NCI-H82 treated with DMSO at 0.1 percent for 48 hours (cell line): ENCODE measurements at regions not wholly inside any gene's neighbourhood (a gene's known extent, or its start where the extent isn't known, plus 50 kb on each side); places are given as distances from the start of the nearest gene placed in this dataset.
A peak's percentile ranks its signal among the peaks of the same experiment; 100 is the strongest.
"Not testable (repeated sequence)": the region's sequence is repeated elsewhere in the genome, so short reads cannot be mapped to it uniquely, and the experiment has no call there.

Source experiments
- DNase-seq: peaks from one replicate; lab custom pipeline; 2025; ENCODE audit not compliant: unreplicated experiment; lab: John Stamatoyannopoulos, UW

GRCh38 chr5:35561396-35561795 is 56.3 kb upstream of the SPEF2 start:
- DNase-seq = no peak

- no peak for DNase-seq
Measured at GRCh38 chr5:35557748-35558147, 59.9 kb upstream of the SPEF2 start.

GRCh38 chr5:35557199-35557598 is 60.5 kb upstream of the SPEF2 start:
- no peak for DNase-seq

- no peak for DNase-seq
Measured at GRCh38 chr5:35554016-35554415, 63.6 kb upstream of the SPEF2 start.

GRCh38 chr5:35545190-35545589 is 72.5 kb upstream of the SPEF2 start:
- no peak for DNase-seq

- DNase-seq = no peak
Measured at GRCh38 chr5:35543408-35543807, 74.3 kb upstream of the SPEF2 start.

- DNase-seq = no peak
Measured at GRCh38 chr5:35540002-35540401, 77.7 kb upstream of the SPEF2 start.

GRCh38 chr5:35538198-35538931 is 79.3 kb upstream of the SPEF2 start:
- no peak for DNase-seq

GRCh38 chr5:35533156-35533555 is 84.5 kb upstream of the SPEF2 start:
- no peak for DNase-seq

DNA sequence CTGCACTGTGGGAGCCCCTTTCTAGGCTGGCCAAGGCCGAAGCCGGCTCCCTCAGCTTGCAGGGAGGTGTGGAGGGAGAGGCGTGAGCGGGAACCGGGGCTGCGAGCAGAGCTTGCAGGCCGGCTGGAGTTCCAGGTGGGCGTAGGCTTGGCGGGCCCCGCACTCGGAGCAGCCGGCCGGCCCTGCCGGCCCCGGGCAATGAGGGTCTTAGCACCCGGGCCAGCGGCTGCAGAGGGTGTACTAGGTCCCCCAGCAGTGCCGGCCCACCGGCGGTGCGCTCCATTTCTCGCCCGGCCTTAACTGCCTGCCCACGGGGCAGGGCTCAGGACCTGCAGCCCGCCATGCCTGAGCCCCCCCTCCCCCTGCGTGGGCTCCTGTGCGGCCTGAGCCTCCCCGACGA is 86.1 kb upstream of the SPEF2 start:
- DNase-seq = not testable (repeated sequence)

- no peak for DNase-seq
Measured at GRCh38 chr5:35518104-35518503, 99.6 kb upstream of the SPEF2 start.

DNA sequence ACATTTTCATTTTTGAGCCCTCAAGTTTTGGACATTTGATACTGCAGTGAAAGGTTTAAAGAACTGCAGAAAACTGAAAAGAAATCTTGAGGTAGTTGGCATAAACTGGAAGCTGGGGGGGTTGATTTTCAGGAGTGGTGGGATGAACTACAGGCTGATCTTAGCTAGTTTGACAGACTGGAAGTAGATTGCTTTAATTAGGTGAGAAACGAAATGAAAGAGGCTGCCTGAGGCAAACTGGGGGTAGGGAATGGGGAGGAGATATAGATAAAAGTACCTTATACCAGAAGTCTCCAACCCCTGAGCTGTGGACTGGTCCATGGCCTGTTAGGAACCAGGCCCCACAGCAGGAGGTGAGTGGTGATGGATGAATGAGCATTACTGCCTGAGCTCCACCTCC is 101.4 kb upstream of the SPEF2 start:
- DNase-seq = no peak

DNA sequence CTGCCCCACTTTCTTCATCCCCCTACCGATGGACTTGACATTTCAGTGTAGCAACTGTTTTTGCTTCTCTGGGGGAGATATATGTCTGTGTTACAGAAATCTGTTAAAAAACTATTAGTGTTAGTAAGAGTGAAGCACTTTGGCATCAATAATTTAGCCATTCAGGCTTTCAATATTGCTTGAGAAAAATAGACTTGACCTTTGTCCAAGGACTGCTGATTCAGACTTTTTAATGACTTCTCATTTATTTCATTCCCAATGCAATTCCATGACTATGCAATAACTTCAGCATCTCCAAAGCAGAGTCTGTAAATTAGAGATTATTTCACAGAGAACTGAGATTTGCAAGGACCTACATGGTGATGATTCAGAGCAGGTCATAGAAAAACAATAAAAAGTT is 104.1 kb upstream of the SPEF2 start:
- no peak for DNase-seq

DNA sequence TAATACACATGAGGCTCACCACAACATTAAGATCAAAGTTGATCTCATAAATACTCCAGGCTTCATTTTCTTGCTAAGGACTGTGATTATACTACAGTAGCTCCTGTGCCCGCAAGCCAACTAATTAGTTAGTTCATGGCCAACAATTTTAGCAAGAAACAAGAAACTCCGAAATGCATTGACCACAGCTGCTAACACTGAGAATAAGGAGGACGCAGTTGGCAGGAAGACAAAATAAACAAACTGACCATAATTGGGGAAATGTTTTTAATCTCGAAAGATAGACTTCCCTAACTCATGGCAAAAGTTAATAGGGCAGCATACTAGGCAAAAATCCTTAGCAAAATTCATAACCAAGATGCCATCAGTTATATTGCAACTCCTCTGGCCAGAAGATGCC is 115.5 kb upstream of the SPEF2 start:
- DNase-seq = no peak

DNA sequence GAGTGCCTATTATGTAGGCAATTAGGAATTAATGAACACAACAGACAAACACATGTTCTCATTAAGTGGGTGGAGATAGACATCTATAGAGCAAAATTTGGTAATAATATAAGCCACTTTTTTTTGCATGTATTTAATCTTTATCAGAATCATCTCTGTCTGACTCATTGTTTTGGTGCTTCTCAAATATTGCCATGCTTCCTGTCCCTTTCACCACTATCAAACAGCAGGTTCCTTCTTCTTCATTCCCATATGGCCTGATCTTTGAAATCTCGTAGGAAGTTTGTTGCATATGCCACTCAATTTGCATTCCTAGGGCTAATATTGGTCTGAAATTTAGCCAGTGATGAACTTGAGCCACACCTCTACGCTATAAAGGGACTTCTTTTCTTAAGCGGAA is 128.9 kb upstream of the SPEF2 start:
- no peak for DNase-seq

DNA sequence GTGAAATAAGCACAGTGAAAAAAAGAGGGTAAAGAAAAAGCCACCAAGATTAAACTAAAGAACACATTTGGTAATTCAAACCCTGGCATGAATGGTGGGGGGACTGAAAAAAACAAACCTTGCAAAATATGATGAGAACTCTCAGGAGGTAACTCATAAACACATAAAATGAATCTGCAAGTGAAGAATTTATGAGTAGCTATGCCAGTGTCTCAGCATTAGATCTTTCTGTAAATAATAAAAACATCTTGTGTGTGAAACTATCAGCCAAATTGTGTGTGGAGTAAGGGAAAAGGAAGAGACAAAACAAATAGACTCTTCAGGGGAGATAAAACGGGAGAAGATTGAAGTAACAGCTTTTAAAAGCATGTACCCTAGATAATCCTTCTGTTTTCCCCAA is 129.6 kb upstream of the SPEF2 start:
- no peak for DNase-seq

DNA sequence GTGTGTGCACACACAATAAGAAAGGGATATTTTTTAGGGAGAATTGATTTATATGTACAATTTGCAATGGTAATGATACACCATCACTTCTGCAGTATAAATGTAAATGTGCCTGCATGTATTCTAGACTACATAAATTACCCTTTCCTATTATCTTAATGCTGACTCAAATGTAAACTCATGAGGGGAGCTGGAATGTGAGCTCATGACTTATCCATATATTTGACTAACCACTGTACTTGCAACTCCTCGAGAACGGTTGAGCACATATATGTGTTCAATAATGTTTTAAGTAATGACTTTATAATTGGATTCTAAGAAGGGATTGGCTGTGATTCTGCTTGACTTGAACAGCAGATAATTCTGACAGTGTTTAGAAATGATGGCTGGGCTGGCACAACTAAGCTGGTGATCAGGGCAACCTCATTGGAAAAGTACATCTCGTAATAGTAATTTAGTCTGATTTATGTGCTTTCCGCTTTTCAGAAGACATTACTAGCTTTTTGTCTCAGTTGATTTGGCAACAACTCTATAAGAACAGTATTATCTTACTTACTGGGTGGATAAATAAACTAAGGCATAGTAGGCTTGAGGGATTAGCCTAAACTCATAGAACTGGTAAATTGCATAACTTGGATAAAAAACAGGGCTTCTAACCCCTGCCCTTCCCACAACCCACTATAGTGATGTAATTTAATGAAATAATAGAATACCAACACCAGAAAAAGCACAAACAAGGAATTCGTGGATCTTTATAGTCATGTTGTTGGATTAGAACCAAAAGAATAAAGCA is 130.2 kb upstream of the SPEF2 start:
- peak; percentile 14 for DNase-seq

GRCh38 chr5:35485487-35485886 is 132.2 kb upstream of the SPEF2 start:
- DNase-seq = no peak

DNA sequence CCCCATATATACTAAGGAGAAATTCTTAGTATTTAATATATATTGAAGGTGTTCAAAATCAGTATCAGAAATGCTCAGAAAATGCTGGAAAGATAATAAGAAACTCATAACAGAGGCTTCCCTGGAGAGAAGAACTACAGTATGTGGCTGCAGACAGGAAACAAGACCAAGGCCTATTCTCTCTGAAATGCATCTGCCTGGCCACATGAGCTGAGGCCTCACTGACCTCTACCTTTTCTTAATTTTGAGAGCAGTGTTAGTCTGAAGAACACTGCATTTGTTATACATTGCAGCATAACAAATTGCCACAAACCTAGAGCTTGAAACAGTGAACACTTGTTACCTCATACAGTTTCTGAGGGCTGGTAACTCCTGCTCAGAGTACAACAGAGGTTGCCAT is 133.4 kb upstream of the SPEF2 start:
- no peak for DNase-seq

GRCh38 chr5:35483780-35484179 is 133.9 kb upstream of the SPEF2 start:
- DNase-seq = no peak

- no peak for DNase-seq
Measured at GRCh38 chr5:35483191-35483590, 134.5 kb upstream of the SPEF2 start.

DNA sequence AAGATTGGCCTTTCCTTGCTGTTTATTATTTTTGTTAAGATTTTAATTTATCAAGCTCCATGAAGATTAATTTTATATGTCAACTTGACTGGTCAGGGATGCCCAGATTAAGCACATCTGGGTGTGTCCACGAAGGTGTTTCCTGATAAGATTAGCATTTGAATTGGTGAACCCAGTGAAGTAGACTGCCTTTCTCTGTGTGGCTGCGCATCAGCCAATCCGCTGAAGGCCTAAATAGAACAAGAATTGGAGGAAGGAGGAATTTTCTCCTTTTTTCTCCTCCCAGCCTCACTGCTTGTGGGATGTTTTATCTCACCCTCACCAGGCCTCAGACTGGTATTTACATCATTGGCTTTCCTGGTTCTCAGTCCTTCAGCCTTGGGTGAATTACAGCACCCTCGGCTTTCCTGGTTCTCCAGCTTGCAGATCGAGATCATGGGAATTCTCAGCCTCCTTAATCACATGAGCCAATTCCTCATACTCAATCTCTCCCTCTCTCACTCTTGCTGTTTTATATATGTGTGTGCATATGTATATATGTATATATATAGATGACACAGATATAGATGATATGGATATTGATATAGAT is 135.4 kb upstream of the SPEF2 start:
- no peak for DNase-seq
